Vagina (tissue), 2 donors: ENCODE measurements at regions not wholly inside any gene's neighbourhood (a gene's known extent, or its start where the extent isn't known, plus 50 kb on each side); places are given as distances from the start of the nearest gene placed in this dataset.
"Not testable (repeated sequence)": the region's sequence is repeated elsewhere in the genome, so short reads cannot be mapped to it uniquely, and the experiment has no call there.

Experiments used
- POLR2A ChIP-seq, 2 donors: fragments of 450-650 bp; IDR thresholded peaks; one replicate each; pipeline ENCODE4 v1.6.1; 2017; ENCODE audit warnings: antibody characterized with exemption in 2 of 2, mild to moderate bottlenecking in 2 of 2, moderate library complexity in 2 of 2
- TF ChIP-seq, protein P1 (sequence below), 3 experiments: fragments of 450-650 bp in 2 of 3; fragments of 200-600 bp in 1 of 3; sonication (generic) in 1 of 3; IDR thresholded peaks; one replicate each; pipeline ENCODE4 v1.5.1; 2017 to 2019; ENCODE audit warnings: antibody characterized with exemption in 3 of 3, mild to moderate bottlenecking in 2 of 3, moderate library complexity in 2 of 3

DNA sequence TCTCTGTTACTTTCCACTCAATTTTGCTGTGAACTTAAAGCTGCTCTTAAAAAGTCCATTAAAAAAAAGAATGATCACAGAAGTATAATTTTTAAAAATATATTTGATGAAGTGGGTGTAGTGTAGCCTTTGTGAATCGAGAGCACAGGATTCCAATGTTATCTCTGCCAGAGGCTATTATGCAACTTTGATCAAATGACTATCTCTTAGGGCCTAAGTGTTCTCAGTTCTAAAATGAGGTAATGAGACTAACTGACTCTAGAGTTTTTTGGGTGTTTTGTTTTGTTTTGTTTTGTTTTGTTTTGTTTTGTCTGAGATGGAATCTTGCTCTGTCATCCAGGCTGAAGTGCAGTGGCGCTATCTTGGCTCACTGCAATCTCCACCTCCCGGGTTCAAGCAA lies 147.5 kb downstream of the FAM72C start:
- TF ChIP-seq, protein P1, sequence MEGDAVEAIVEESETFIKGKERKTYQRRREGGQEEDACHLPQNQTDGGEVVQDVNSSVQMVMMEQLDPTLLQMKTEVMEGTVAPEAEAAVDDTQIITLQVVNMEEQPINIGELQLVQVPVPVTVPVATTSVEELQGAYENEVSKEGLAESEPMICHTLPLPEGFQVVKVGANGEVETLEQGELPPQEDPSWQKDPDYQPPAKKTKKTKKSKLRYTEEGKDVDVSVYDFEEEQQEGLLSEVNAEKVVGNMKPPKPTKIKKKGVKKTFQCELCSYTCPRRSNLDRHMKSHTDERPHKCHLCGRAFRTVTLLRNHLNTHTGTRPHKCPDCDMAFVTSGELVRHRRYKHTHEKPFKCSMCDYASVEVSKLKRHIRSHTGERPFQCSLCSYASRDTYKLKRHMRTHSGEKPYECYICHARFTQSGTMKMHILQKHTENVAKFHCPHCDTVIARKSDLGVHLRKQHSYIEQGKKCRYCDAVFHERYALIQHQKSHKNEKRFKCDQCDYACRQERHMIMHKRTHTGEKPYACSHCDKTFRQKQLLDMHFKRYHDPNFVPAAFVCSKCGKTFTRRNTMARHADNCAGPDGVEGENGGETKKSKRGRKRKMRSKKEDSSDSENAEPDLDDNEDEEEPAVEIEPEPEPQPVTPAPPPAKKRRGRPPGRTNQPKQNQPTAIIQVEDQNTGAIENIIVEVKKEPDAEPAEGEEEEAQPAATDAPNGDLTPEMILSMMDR (IDR thresholded peaks at IDR 0.05) = not testable (repeated sequence)
- TF ChIP-seq POLR2A (IDR thresholded peaks at IDR 0.05) = not testable (repeated sequence)
